DMS114 treated with DMSO at 0.1 percent for 48 hours (cell line): ENCODE measurements at regions not wholly inside any gene's neighbourhood (a gene's known extent, or its start where the extent isn't known, plus 50 kb on each side); places are given as distances from the start of the nearest gene placed in this dataset.
"Not testable (repeated sequence)": the region's sequence is repeated elsewhere in the genome, so short reads cannot be mapped to it uniquely, and the experiment has no call there.

Source experiments
- DNase-seq: peaks from one replicate; lab custom pipeline; 2025; ENCODE audit not compliant: unreplicated experiment; lab: John Stamatoyannopoulos, UW

- DNase-seq: no peak
Measured at GRCh38 chr6:137933696-137934095, 66.6 kb downstream of the TNFAIP3 start.

DNA sequence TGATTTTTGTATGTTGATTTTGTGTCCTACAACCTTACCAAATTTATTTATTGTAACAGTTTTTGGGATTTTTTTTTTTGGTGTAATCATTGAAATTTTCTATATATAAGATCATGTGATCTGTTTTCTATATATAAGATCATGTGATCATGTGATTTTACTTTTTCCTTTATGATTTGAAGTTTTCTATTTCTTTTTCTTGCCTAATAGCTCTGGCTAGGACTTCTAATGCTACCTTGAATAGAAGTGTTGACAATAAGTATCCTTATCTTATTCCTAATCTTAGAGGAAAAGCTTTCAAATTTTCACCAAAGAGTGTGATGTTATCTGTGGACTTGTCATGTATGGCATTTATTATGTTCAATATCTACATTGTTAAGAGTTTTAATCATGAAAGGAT is 69.7 kb downstream of the TNFAIP3 start:
- DNase-seq: no peak

DNA sequence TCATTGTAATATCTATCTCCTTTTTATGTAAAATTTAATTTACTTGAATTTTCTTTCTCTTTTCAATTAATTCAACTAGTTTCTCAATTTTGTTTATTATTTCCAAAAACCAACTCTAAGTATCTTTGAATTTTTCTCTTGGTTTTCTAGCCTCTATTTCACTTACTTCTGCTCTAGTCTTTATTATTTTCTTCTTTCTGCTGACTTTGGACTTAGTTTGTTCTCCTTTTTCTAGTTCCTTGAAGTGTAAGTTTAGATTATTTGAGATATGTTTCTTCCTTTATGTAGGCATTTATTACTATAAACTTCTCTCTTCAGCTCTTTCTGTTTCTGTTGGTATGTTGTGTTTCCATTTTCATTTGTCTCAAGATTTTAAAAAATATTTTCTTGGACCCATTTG is 70.8 kb downstream of the TNFAIP3 start:
- DNase-seq: no peak

GRCh38 chr6:137938770-137939379 is 71.8 kb downstream of the TNFAIP3 start:
- no peak for DNase-seq

DNA sequence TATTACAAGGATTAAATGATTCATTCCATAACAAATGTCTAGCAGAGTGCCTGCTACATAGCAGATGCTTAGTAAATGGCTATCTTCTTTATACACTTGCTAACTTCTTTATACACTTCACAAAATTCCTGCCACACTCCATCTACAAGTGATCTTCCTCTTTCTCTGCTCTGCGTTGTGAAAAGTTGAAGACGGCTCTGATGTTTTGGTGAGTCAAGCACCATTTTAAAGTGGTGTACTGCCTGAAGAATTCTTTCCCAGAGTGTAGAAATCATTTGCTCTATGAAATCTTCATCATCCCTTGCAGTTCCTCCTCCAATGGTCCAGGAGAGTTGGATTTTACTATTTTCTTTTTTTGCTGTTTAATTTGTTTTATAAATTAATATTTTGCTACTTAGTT is 74.9 kb downstream of the TNFAIP3 start:
- DNase-seq: no peak

DNA sequence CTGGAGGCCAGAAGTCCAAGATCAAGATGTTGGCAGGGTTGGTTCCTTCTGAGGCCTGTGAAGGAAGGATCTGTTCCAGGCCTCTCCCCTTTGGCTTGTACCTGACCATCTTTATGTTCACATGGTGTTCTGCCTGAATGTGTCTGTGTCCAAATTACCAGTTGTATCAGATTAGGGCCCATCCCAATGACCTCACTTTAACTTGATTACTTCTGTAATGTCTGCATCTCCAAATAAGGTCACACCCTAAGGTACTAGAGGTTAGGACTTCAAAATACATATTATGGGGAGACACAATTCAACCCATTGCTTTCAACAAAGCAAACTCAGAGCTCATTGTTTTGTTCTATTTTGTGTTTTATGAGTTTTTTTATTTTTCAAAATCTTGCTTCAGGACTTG is 75.7 kb downstream of the TNFAIP3 start:
- DNase-seq: no peak

DNA sequence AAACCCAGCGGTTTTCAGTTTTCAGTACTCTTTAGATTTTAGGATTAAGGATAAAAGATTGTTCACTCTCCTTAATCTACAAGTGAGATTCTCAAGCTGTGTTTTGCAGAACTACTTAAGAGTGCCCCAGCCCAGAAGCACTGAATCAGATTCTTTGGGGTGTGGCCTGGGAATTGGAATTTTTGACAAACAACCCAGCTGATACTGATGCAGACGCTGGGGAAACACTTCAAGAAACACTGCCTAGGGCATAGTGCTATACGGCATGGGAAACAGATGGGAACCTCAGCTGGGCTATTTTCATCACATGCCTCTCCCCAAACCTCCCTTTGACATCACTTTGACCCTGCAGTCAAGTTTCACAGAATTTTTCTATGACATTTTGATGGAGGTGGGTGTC is 77.3 kb downstream of the TNFAIP3 start:
- not testable (repeated sequence) for DNase-seq

DNA sequence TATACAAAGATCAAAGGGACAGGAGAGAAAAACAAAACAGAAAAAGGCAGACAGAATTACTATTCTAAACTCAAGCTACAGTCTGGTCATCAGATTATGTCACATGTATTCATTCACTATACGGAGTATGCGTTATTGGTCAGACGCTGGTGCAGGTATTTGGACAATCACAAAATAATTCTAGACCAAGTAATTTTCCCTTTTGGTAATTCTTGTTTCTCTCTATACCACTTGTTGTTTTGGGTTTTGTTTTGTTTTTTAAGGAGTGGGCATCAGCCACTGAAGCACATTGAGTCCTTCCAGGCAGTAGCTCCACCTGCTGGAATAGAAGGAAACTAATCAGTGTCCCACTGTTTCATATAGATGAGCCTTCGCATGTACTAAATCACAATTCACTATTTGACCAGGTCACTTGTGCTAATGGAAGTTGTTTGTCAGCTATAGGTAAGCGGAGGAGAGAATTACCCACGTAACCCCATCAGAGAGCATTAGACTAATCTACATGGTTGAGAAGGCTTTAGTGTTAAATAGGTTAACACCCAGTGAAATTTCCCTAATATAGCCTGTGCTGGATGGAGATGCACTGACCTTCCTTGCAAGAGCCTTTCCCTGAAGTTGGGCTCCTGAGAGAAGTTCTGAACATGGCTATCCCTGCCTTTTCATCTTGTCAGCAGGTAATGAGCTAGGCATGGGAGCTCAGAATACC is 77.9 kb downstream of the TNFAIP3 start:
- DNase-seq: no peak

GRCh38 chr6:137949686-137950390 is 82.8 kb downstream of the TNFAIP3 start:
- DNase-seq: no peak

- no peak for DNase-seq
Measured at GRCh38 chr6:137950581-137950980, 83.5 kb downstream of the TNFAIP3 start.

GRCh38 chr6:137951064-137951597 is 84.1 kb downstream of the TNFAIP3 start:
- DNase-seq: no peak

GRCh38 chr6:137952247-137952646 is 85.2 kb downstream of the TNFAIP3 start:
- DNase-seq: no peak

DNA sequence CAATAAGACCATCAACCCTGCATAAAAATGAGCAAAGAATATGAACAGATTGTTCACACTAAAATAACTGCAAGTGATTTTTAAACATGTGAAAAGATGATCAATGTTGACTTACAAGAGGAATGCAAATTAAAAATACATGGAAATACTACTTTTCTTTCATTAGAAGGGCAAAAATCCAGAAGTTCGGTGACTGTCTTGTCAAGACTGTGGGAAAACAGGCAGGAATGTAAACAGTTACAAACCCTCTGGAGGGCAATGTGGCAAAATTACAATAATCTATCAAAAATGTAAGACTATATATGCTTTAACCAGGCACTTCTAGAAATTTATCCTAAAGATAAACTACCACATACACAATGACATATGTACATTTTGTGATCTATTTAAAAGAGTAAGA is 86.7 kb downstream of the TNFAIP3 start:
- DNase-seq: no peak

GRCh38 chr6:137954253-137954652 is 87.2 kb downstream of the TNFAIP3 start:
- no peak for DNase-seq

GRCh38 chr6:137956098-137956488 is 89.0 kb downstream of the TNFAIP3 start:
- DNase-seq: no peak

- DNase-seq: no peak
Measured at GRCh38 chr6:137957471-137957870, 90.4 kb downstream of the TNFAIP3 start.

DNA sequence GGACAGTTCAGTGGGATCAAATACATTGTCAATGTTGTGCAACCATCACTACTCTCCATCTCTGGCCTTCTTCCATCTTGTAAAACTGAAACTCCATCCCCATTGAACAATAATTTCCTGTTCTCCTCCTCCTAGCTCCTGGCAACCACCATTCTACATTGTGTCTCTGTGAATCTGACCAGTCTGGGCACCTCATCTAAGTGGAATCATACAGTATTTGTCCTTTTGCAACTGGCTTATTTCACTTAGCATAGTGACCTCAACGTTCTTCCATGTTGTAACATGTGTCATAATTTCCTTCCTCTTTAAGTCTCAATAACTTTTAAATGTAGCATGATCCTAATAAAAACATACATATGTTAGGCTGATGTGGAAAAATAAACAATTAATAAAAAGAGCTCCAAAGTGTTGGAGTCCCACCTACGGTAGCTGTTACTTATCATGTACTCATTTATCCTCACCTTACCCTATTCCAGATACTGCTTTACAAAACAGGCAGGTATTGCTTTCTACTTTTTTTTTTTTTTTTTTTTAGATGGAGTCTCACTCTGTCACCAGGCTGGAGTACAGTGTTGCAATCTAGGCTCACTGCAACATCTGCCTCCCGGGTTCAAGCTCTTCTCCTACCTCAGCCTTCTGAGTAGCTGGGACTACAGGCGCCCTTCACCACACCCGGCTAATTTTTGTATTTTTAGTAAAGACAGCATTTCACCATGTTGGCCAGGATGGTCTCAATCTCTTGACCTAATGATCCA is 91.9 kb downstream of the TNFAIP3 start:
- no peak for DNase-seq

DNA sequence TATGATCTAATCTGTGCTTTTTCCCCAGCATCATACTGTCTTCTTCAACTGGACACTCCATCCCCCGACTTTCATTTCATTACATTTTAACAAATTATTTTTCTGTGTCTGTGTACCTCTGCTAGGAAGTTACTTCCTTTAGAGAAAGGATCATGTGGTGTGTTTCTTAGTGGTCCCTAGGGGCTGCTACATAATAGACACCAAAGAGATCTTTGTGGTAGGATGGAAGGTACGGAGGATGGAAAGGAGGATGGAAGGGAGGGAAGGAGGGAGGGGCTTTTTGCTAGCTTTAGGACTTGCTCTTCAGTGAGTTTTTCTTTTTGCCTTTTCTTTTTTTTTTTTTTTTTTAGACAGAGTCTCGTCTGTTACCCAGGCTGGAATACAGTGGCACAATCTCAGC is 95.7 kb downstream of the TNFAIP3 start:
- DNase-seq: no peak

GRCh38 chr6:137964876-137965275 is 97.8 kb downstream of the TNFAIP3 start:
- no peak for DNase-seq

DNA sequence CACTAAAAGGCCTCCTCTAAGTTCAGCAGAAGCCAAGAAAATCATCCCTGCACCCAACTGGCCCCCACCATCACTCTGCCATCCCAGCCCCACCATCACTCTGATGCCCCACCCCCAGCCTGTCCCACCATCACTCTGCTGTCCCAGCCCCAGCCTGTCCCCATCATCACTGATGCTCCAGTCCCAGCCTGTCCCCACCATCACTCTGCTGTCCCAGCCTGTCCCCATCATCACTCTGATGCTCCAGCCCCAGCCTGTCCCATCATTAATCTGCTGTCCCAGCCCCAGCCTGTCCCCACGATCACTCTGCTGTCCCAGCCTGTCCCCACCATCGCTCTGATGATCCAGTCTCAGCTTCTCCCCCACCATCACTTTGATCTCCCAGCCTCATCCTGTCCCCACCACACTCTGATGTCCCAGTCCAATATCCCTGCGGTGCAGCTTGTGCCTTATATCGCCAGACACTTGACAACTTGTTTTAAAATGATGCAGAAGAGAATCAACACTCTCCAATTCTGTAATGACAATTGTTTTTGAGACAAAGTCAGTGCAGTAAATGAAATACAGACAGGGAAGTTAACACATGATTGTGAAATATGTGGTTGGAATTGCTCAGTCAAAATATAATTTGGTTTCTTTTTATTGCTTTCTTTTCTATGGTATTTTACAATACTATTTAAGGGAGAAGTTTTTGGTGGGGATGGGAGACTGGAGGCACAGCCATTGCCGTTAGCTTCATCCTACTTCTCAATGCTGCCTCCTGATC is 100.8 kb downstream of the TNFAIP3 start:
- no peak for DNase-seq

DNA sequence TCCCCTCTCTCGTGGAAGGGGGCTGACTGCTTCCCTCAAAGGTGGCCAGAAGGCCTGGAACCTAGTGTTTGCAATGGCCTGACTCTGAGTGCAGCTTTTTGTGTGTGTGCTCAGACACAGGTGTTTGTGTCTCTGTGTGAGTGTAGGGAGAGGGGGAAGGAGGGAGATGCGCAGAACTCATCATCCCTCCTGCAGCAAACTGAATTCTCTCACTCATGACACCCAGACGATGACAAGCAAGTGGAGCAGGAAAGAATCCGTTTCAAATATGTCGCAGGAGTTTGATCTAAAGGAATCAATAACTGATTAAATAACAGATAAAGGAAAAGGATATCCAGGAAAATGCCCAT is 101.4 kb downstream of the TNFAIP3 start:
- DNase-seq: no peak
